ENCODE measurements at regions not wholly inside any gene's neighbourhood (a gene's known extent, or its start where the extent isn't known, plus 50 kb on each side); places are given as distances from the start of the nearest gene placed in this dataset.

DNA sequence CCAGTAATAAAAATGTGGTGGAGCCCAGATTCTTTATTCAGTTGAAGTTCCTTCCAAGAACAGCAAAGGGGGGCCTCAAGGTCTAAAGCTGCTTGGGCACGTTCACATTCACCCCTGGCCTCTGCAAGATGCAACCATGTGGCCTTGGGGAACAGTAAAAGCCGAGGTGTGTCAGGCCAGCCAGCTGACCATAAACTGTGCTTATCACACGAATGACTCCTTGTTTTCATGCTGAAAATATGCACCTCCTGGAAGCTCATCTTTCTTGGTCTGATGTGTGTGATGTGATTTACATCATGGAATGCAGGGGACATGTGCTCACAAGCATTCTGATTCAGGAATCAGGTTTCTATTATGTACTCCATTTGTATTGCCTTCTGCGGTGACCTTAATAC is 211.6 kb upstream of the MARCKS start:
- no peak overlapping the region for H3K4me3 ChIP-seq (replicated peaks in 1 of 2; ENCODE audit: low read depth in 2 of 2, low read length in 2 of 2)
- peak; percentile 74 to 90 for DNase-seq (ENCODE audit: low read depth in 2 of 2)
- TF ChIP-seq CTCF (IDR thresholded peaks at IDR 0.05; ENCODE audit: low read depth, low read length): no peak

DNA sequence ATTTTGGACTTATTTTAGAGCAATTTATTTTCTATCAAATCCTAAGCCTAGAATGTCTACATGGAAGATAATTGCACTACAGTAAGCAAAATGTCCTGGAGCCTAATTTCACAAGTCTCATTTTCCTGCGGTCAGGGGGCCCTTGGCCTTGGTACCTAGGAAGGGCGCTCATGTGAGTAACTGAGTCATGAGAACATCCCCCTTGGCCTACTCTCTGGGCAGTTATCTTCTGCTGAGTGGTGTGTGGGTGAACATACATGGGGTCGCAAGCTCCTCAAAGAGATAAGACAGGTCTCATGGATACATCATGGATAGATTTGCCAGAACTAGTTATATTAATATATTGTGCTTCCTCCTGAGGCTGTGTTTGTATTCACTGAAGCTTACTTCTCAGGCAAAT is 211.2 kb upstream of the MARCKS start:
- TF ChIP-seq CTCF (IDR thresholded peaks at IDR 0.05; ENCODE audit: low read depth, low read length): no peak
- DNase-seq (ENCODE audit: low read depth in 2 of 2): peak in 1 of 2 donors; percentile 41
- H3K4me3 ChIP-seq (replicated peaks in 1 of 2; ENCODE audit: low read depth in 2 of 2, low read length in 2 of 2): no peak overlapping the region

DNA sequence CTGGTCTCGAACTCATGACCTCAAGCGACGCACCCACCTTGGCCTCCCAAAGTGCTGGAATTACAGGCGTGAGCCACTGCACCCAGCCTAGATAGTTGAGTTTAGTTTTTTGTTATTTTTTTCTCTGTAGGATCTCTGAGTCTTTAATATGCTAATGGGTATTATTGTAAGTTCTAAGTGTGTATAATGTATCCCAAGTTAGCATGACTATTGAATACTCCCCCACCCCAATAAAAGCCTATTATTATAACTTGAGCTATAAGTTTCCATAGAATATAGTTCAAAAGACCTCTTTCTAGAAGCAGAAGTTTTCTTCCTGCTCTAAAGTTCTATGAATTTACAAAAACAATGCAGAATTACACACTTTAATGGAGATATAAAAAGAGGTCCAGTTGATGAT is 210.4 kb upstream of the MARCKS start:
- TF ChIP-seq CTCF (IDR thresholded peaks at IDR 0.05; ENCODE audit: low read depth, low read length): no peak
- no peak for DNase-seq (ENCODE audit: low read depth in 2 of 2)
- H3K4me3 ChIP-seq (replicated peaks in 1 of 2; ENCODE audit: low read depth in 2 of 2, low read length in 2 of 2): no peak overlapping the region

DNA sequence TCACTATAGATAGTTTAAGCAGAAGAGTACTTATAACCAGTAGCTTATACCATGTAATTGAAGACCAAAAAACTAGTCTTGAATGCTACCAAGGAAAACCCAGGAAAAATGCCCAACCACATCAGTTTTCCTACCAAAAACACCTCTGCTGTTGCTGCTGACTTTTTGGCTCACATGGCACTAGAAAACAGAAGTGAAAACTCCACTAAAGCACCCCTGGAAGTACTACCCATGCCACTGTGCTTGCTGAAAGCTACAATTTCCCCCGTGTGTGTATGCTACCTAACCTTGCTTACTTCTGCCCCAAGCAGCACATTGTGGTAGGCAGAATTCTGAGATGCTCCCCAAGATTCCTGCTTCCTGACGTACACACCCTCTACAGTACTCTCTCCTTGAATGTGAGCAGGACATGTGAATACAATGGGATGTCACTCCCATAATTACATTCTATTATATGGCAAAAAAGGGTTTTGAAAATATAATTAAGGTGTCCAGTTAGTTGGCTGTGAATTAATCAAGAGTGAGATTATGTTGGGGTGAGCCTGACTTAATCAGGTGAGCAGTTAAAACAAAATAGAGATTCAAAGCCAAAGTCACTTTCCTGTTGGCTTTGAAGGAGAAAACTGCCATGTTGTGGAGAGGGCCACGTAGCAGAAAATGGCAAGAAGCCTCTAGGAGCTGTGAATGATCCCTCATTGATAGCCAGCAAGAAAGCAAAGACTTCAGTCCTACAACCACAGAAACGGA is 209.8 kb upstream of the MARCKS start:
- H3K4me3 ChIP-seq (replicated peaks in 1 of 2; ENCODE audit: low read depth in 2 of 2, low read length in 2 of 2): no peak overlapping the region
- no peak for DNase-seq (ENCODE audit: low read depth in 2 of 2)
- TF ChIP-seq CTCF (IDR thresholded peaks at IDR 0.05; ENCODE audit: low read depth, low read length): no peak

GRCh38 chr6:113648698-113649097 is 208.4 kb upstream of the MARCKS start:
- no peak for DNase-seq (ENCODE audit: low read depth in 2 of 2)
- H3K4me3 ChIP-seq (replicated peaks in 1 of 2; ENCODE audit: low read depth in 2 of 2, low read length in 2 of 2): no peak overlapping the region
- TF ChIP-seq CTCF (IDR thresholded peaks at IDR 0.05; ENCODE audit: low read depth, low read length): no peak

DNA sequence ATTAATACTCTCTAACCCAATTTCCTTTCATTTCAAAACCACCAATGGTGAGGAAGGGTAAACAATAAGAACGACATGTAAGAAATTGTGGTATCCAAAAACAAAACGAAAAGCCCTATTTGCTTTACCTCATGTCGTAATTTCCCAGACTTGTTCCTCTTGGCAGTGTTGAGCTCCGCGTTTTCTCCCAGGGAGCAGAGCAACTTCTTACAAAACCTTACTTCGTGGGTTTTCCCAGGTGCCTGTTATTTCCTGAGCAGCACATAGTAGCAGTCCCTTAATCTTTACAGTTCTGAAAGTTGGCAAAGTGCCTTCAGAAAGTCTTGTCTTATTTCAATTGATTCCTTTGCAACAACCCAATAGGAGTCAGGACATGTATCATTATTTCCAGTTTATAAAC is 207.9 kb upstream of the MARCKS start:
- DNase-seq (ENCODE audit: low read depth in 2 of 2): peak; percentile 58 to 67
- H3K4me3 ChIP-seq (replicated peaks in 1 of 2; ENCODE audit: low read depth in 2 of 2, low read length in 2 of 2): no peak overlapping the region
- no peak for TF ChIP-seq CTCF (IDR thresholded peaks at IDR 0.05; ENCODE audit: low read depth, low read length)

Measured in cardiac fibroblast (primary cell).